ENCODE measurements at regions not wholly inside any gene's neighbourhood (a gene's known extent, or its start where the extent isn't known, plus 50 kb on each side); places are given as distances from the start of the nearest gene placed in this dataset.

DNA sequence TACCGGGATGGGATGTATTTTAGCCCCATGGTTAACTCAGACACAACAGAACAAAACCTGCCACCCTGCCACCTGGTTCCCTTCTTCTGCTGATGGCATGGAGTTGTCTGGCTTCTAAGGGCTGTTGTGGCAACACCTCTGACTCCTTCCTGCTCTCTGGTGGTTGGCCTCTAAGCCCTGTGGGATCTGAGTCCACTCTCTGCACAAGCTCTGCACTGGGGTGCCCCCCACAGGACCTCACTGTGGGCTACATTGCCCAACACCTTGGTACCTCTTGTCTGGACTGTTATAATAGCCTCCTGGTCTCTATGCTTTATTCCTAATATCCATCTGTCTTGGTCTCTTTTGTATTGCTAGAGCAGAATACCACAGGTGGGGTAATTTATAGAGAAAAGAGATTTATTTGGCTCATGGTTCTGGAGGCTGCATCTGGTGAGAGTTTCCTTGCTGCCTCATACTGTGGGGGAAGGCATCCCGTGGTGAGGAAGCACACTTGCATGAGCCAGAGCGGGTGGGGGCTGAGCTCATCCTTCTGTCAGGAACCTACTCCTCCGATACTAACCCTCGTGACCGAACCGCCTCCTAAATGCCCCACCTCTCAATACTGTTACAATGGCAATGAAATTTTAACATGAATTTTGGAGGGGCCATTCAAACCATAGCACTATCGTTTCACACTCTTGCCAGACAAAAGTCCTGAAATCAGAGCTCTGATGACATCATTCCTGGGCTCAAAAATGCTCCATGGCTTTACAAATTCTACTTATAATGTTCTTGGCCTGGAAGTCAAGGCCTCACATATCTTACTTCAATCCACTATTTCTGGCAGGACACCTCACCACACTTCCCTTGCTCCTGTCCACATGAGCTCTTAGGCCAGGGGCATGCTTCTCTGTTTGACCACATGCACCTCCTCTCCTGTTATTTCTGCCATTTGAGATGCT lies 127.2 kb downstream of the PAX1 start:
- H2AK5ac ChIP-seq (ENCODE audit: low read depth, low read length): no peak overlapping the region
- WGBS, 2 experiments (ENCODE audit: extremely low coverage in 1 of 2, insufficient coverage in 1 of 2, insufficient read length in 1 of 2, insufficient replicate concordance in 2 of 2, low coverage in 1 of 2, low lambda C conversion rate in 2 of 2, missing lambda C conversion rate in 1 of 2): 91% methylated on average over 8 of the region's 8 CpGs; no CpG with 5 or more reads in 1 of the 2 experiments
- H2BK20ac ChIP-seq (ENCODE audit: low read length): no peak overlapping the region
- no peaks in the 10 kb centered on the region for H4K20me1 ChIP-seq (replicated peaks in 1 of 2; ENCODE audit: control insufficient read depth in 1 of 2, insufficient read depth in 2 of 2, low read length in 2 of 2)
- no peaks in the 10 kb centered on the region for H3K36me3 ChIP-seq (ENCODE audit: control insufficient read depth in 2 of 4, insufficient read depth in 4 of 4, low read length in 3 of 4)
- FAIRE-seq: no peak
- no peak overlapping the region for H2BK12ac ChIP-seq (ENCODE audit: low read depth, low read length)
- no peak overlapping the region for H2AFZ ChIP-seq (ENCODE audit: low read length)
- H3K27ac ChIP-seq (ENCODE audit: low read depth, low read length): no peak overlapping the region
- no peaks in the 10 kb centered on the region for H3K79me2 ChIP-seq (ENCODE audit: control insufficient read depth in 1 of 2, insufficient read depth in 2 of 2, low read length in 2 of 2)
- H3K23ac ChIP-seq (ENCODE audit: insufficient read length): no peak overlapping the region
- H3K14ac ChIP-seq (ENCODE audit: insufficient read length): no peak overlapping the region
- H2BK5ac ChIP-seq (ENCODE audit: low read depth, low read length): no peak overlapping the region
- H4K8ac ChIP-seq (ENCODE audit: extremely low read depth, insufficient read depth, low read length): no peak overlapping the region
- H2BK15ac ChIP-seq (ENCODE audit: low read length): no peak overlapping the region
- H3K23me2 ChIP-seq (ENCODE audit: low read depth, low read length): no peaks in the 10 kb centered on the region
- no peaks in the 10 kb centered on the region for H3K4me1 ChIP-seq (replicated peaks in 1 of 4; ENCODE audit: control insufficient read depth in 3 of 4, insufficient read depth in 4 of 4, low read length in 3 of 4)
- peak overlapping the region; percentile 71 for H3K18ac ChIP-seq (ENCODE audit: extremely low read depth, low read length)
- H3K56ac ChIP-seq (replicated peaks; ENCODE audit: insufficient read length, low read depth, low read length): no peak overlapping the region
- H3K79me1 ChIP-seq (ENCODE audit: low read depth, low read length): no peaks in the 10 kb centered on the region
- H3K9me3 ChIP-seq (ENCODE audit: insufficient read depth in 2 of 2, low read depth in 1 of 2, low read length in 1 of 2): no peaks in the 10 kb centered on the region
- H3K27me3 ChIP-seq (replicated peaks in 1 of 4; ENCODE audit: control insufficient read depth in 3 of 4, extremely low read depth in 1 of 4, insufficient read depth in 3 of 4, low read length in 3 of 4): no peaks in the 10 kb centered on the region
- H4K5ac ChIP-seq (ENCODE audit: insufficient read length, low read depth, low read length): no peak overlapping the region
- H3K4me3 ChIP-seq (ENCODE audit: extremely low read depth in 1 of 4, insufficient read depth in 2 of 4, low read depth in 3 of 4, low read length in 4 of 4): no peak overlapping the region
- no peak overlapping the region for H4K91ac ChIP-seq (replicated peaks; ENCODE audit: insufficient read length, low read length)
- TF ChIP-seq HDAC2 (IDR thresholded peaks at IDR 0.05; ENCODE audit: borderline replicate concordance in 1 of 2, low read depth in 2 of 2, low read length in 2 of 2) (no peak), TAF7 (optimal IDR thresholded peaks at IDR 0.05; ENCODE audit: borderline replicate concordance, low read depth, low read length) (no peak), BRCA1 (IDR thresholded peaks at IDR 0.05; ENCODE audit: low read depth, low read length) (no peak), RAD21 (IDR thresholded peaks at IDR 0.05 in 1 of 2, conservative IDR thresholded peaks at IDR 0.05 in 1 of 2; ENCODE audit: low read depth in 2 of 2, low read length in 2 of 2) (peak in 1 of 2 experiments; percentile 33; a peak in 1 of 4 replicates)
- TF ChIP-seq, protein P1, sequence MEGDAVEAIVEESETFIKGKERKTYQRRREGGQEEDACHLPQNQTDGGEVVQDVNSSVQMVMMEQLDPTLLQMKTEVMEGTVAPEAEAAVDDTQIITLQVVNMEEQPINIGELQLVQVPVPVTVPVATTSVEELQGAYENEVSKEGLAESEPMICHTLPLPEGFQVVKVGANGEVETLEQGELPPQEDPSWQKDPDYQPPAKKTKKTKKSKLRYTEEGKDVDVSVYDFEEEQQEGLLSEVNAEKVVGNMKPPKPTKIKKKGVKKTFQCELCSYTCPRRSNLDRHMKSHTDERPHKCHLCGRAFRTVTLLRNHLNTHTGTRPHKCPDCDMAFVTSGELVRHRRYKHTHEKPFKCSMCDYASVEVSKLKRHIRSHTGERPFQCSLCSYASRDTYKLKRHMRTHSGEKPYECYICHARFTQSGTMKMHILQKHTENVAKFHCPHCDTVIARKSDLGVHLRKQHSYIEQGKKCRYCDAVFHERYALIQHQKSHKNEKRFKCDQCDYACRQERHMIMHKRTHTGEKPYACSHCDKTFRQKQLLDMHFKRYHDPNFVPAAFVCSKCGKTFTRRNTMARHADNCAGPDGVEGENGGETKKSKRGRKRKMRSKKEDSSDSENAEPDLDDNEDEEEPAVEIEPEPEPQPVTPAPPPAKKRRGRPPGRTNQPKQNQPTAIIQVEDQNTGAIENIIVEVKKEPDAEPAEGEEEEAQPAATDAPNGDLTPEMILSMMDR (IDR thresholded peaks at IDR 0.05; ENCODE audit: control extremely low read depth in 1 of 3, insufficient read depth in 1 of 3, low read depth in 1 of 3, low read length in 3 of 3): peak; percentile 0 to 25 (median 10); a peak in 3 of 4 replicates
- no peak overlapping the region for H3K9ac ChIP-seq (replicated peaks in 1 of 4; ENCODE audit: extremely low read depth in 1 of 4, low read depth in 3 of 4, low read length in 3 of 4)
- no peak overlapping the region for H3K4me2 ChIP-seq (ENCODE audit: insufficient read depth in 1 of 2, low read depth in 2 of 2, low read length in 2 of 2)
- POLR2A ChIA-PET (ENCODE audit: partially characterized antibody): no interaction called here
- DNase-seq (ENCODE audit: low read depth in 1 of 2, low spot score in 2 of 2): no peak
- no peak overlapping the region for H3K4ac ChIP-seq (replicated peaks; ENCODE audit: insufficient read length, low read depth, low read length)
- CTCF ChIA-PET (ENCODE audit: partially characterized antibody): interaction anchor here (0.6 to 1.7 kb wide), 6 partner anchors 8 to 643 kb away, joined by 3 to 5 read pairs (median 3); no protein-coding TSS in a partner anchor
- no peak overlapping the region for H2BK120ac ChIP-seq (replicated peaks; ENCODE audit: low read depth, low read length)

Data from H1 (cell line).